Thyroid gland (tissue), 4 donors: ENCODE measurements at regions not wholly inside any gene's neighbourhood (a gene's known extent, or its start where the extent isn't known, plus 50 kb on each side); places are given as distances from the start of the nearest gene placed in this dataset. TPM values are rescaled to one million over a fixed set of nuclear protein-coding genes. Genes with fewer than 3 reads are reported as not detected.
"Not testable (repeated sequence)": the region's sequence is repeated elsewhere in the genome, so short reads cannot be mapped to it uniquely, and the experiment has no call there.

Experiments used
- DNase-seq, 2 donors: peaks; one replicate each; pipeline ENCODE4 v3.0.0-alpha.2; 2019
- H3K27ac ChIP-seq, 3 donors: fragments of 200-600 bp; sonication (generic); 1 replicate in 2 of 3; 2 replicates in 1 of 3; pipeline ENCODE4 v1.5.1; 2016 to 2019; ENCODE audit warnings: mild to moderate bottlenecking in 1 of 3, moderate library complexity in 1 of 3
- H3K27me3 ChIP-seq: fragments of 200-600 bp; sonication (generic); one replicate; pipeline ENCODE4 v1.5.1; 2019
- H3K36me3 ChIP-seq, 2 donors: fragments of 200-600 bp; sonication (generic); one replicate each; pipeline ENCODE4 v1.5.1; 2016 to 2019
- H3K4me1 ChIP-seq, 2 donors: fragments of 200-600 bp; sonication (generic); one replicate each; pipeline ENCODE4 v1.5.1; 2017 to 2019
- H3K4me3 ChIP-seq, 3 donors: fragments of 200-600 bp; sonication (generic); replicated peaks in 1 of 3; 1 replicate in 2 of 3; 2 replicates in 1 of 3; pipeline ENCODE4 v1.5.1; 2016; ENCODE audit warnings: mild to moderate bottlenecking in 1 of 3
- H3K9me3 ChIP-seq: fragments of 200-600 bp; sonication (generic); one replicate; pipeline ENCODE4 v1.5.1; 2017
- POLR2A ChIP-seq, 2 donors: fragments of 450-650 bp; IDR thresholded peaks; one replicate each; pipeline ENCODE4 v1.6.1; 2017; ENCODE audit warnings: antibody characterized with exemption in 2 of 2, mild to moderate bottlenecking in 2 of 2, moderate library complexity in 1 of 2
- WGBS, 2 donors: methylation state at CpG; one replicate each; pipeline ENCODE4 v1.1.5; 2017; 5-methylcytosine and 5-hydroxymethylcytosine counted together
- intact Hi-C: fragments of 100-400 bp; cut with DNase I; formaldehyde crosslinking; loops from one replicate; pipeline ENCODE4 v1.15.1; 2023
- small RNA-seq: library from RNA; depleted of rRNA; stranded (forward); fragments of <200 nt; gene quantifications from one replicate; pipeline ENCODE3, GENCODE V24; 2016
- TF ChIP-seq, protein P1 (sequence below), 6 experiments: fragments of 200-600 bp in 3 of 6; fragments of 450-650 bp in 3 of 6; sonication (generic) in 3 of 6; IDR thresholded peaks; one replicate each; pipeline ENCODE4 v1.5.1; 2016 to 2019; ENCODE audit warnings: antibody characterized with exemption in 6 of 6, mild to moderate bottlenecking in 2 of 6, inconsistent platforms in 1 of 6, moderate library complexity in 1 of 6

DNA sequence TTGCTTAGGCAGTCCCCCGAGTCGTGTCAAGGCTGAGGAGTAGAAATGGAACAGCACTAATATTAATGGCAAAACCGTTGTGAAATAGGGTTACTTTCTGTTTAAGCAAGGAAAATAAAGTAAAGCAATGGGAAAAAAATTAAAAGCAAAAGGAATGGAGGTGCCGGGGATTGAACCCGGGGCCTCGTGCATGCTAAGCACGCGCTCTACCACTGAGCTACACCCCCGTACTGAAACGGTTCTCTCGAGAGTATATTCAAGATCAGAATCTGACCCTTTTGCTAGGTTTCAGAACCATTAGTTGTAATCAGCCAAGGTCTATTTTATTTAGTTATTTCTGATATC is 85.5 kb downstream of the TRIM27 start:
- no peak for TF ChIP-seq POLR2A (IDR thresholded peaks at IDR 0.05)
- TF ChIP-seq, protein P1, sequence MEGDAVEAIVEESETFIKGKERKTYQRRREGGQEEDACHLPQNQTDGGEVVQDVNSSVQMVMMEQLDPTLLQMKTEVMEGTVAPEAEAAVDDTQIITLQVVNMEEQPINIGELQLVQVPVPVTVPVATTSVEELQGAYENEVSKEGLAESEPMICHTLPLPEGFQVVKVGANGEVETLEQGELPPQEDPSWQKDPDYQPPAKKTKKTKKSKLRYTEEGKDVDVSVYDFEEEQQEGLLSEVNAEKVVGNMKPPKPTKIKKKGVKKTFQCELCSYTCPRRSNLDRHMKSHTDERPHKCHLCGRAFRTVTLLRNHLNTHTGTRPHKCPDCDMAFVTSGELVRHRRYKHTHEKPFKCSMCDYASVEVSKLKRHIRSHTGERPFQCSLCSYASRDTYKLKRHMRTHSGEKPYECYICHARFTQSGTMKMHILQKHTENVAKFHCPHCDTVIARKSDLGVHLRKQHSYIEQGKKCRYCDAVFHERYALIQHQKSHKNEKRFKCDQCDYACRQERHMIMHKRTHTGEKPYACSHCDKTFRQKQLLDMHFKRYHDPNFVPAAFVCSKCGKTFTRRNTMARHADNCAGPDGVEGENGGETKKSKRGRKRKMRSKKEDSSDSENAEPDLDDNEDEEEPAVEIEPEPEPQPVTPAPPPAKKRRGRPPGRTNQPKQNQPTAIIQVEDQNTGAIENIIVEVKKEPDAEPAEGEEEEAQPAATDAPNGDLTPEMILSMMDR (IDR thresholded peaks at IDR 0.05) = no peak
- DNase-seq = peak; percentile 46
- peak overlapping the region; percentile 29 to 58 (median 50) for H3K4me3 ChIP-seq
- peaks cover 0 to 7% of the 10 kb centered on the region in 2 donors for H3K4me1 ChIP-seq
- no peaks in the 10 kb centered on the region for H3K36me3 ChIP-seq
- intact Hi-C loops = loop anchor here (2.0 kb wide), 1 partner anchor 179 kb away; no protein-coding TSS in a partner anchor
- H3K27ac ChIP-seq = peak overlapping the region; percentile 35 to 76 (median 69)
- H3K27me3 ChIP-seq = no peaks in the 10 kb centered on the region
- 1 to 3% methylated on average over 11 of the region's 11 CpGs for WGBS, 2 donors
- no peaks in the 10 kb centered on the region for H3K9me3 ChIP-seq

DNA sequence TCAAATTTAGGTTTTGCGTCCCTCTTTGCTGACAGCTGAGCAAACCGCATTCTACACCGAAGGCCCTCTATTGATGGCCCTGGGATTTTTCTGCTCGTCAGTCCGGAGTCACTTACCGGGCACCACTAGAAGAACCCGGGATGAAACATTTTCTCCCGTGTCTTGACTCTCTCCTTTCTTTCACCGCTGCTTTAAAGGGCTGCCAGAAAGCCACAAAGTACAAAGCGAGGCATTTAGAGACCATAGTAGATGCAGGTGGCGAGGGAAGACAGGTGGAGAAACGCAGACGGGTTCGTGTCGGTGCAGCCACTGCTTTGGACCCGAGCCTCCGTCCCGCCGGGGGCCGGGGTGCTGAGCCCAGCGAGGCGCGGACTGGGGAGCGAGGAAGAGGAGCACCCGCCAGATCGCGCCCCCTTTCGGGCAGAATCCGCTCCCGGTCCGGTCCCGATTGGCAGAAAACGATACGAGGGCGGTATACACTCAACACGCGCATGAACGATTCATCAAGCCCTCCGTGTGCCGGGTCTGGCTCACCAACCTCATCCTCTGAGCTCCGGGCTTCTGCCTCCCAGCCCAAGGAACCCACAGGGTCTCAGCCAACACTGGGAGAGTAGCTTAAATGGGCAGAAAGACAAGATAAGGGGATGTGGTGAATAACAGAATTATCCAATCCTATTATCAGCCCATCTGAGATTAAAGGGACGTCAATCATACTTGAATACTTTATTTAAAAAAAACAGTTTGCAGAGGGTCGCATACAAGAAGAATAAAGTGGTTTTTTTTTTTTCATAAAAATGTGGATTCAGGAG is 84.9 kb downstream of the TRIM27 start:
- Histone ChIP-seq H3K27me3 (no peaks in the 10 kb centered on the region), H3K36me3 (no peaks in the 10 kb centered on the region), H3K27ac (peak overlapping the region; percentile 35 to 76 (median 69)), H3K9me3 (no peaks in the 10 kb centered on the region), H3K4me1 (peaks cover 0 to 7% of the 10 kb centered on the region in 2 donors), H3K4me3 (peak overlapping the region; percentile 29 to 58 (median 50))
- 0% methylated on average over 32 to 43 of the region's 43 CpGs for WGBS, 2 donors
- no peak for TF ChIP-seq POLR2A (IDR thresholded peaks at IDR 0.05)
- TF ChIP-seq, protein P1 (IDR thresholded peaks at IDR 0.05) = peak; percentile 19 to 52 (median 45)
- intact Hi-C loops = loop anchor here (2.0 kb wide), 1 partner anchor 178 kb away; no protein-coding TSS in a partner anchor
- DNase-seq = peak; percentile 86 to 87

DNA sequence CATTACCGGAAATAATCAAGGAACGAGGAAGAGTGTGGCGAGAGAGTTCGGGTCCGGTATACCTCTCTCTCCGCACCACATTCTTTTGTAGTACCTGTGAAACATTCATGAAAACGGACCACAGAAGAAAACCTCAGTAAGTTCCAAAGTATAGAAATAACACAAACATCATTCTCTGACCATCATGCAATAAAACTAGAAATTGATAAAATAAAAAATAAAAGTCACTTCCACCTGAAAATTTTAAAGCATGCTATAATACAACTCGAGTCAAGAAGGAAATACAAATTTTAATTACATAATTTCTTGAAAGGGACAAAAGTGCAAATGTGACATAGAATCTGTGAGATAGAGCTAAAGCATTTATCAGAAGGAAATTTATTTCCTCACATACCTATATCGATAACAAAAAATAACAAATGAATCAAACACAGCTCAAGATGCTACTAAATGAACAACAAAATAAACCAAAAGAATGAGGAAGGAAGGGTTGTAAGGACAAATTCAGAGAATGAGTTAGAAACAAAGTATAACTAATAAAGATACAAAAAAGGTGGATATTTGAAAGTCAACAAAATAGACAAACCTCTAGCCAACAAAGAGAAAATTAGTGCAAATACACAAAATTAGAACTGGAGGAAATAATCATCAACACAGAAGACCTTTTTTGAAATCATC is 84.2 kb downstream of the TRIM27 start:
- WGBS, 2 donors = 13% methylated on average over 9 of the region's 9 CpGs
- Histone ChIP-seq H3K36me3 (no peaks in the 10 kb centered on the region), H3K27ac (peak overlapping the region in 1 of 3 donors; percentile 69)

DNA sequence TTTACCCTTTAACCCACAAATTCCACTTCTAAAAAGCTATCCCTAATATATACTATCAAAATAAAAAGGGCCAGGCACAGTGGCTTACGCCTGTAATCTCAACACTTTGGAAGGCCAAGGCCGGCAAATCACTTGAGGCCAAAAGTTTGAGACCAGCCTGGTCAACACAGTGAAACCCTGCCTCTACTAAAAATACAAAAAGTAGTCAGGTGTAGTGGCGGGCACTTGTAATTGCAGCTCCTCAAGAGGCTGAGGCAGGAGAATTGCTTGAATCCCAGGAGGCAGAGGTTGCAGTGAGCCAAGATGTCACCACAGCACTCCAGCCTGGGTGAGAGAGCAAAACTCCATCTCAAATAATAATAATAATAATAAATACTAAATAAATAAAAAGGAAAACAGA is 82.5 kb downstream of the TRIM27 start:
- Histone ChIP-seq H3K4me3 (no peak overlapping the region), H3K27me3 (no peaks in the 10 kb centered on the region), H3K9me3 (no peaks in the 10 kb centered on the region), H3K4me1 (peaks cover 0 to 7% of the 10 kb centered on the region in 2 donors), H3K27ac (no peak overlapping the region), H3K36me3 (no peaks in the 10 kb centered on the region)
- intact Hi-C loops = no loop called here
- no peak for TF ChIP-seq POLR2A (IDR thresholded peaks at IDR 0.05)
- TF ChIP-seq, protein P1 (IDR thresholded peaks at IDR 0.05) = no peak
- WGBS, 2 donors = 55 to 58% methylated on average over 3 of the region's 3 CpGs
- no peak for DNase-seq

More for the DNA sequence above, 84.2 kb downstream of the TRIM27 start:
- Histone ChIP-seq H3K4me3 (peak overlapping the region in 1 of 3 donors; percentile 58), H3K9me3 (no peaks in the 10 kb centered on the region), H3K4me1 (peaks cover 0 to 7% of the 10 kb centered on the region in 2 donors), H3K27me3 (no peaks in the 10 kb centered on the region)
- no peak for TF ChIP-seq POLR2A (IDR thresholded peaks at IDR 0.05)
- TF ChIP-seq, protein P1 (IDR thresholded peaks at IDR 0.05) = no peak
- no peak for DNase-seq
- intact Hi-C loops = loop anchor here (2.0 kb wide), 1 partner anchor 177 kb away; no protein-coding TSS in a partner anchor

DNA sequence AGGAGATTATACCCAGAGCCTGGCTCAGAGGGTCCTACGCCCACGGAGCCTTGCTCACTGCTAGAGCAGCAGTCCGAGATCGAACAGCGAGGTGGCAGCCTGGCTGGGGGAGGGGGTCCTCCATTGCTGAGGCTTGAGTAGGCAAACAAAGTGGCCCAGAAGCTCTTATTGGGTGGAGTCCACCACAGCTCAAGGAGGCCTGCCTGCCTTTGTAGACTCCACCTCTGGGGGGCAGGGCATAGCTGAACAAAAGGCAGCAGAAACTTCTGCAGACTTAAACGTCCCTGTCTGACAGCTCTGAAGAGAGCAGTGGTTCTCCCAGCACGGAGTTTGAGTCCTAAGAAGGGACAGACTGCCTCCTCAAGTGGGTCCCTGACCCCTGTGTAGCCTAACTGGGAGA is 75.0 kb downstream of the TRIM27 start:
- DNase-seq, intact Hi-C loops, H3K4me1 ChIP-seq, H3K27me3 ChIP-seq, H3K4me3 ChIP-seq, H3K9me3 ChIP-seq, H3K27ac ChIP-seq, H3K36me3 ChIP-seq: not testable (repeated sequence)
- WGBS, 2 donors = 60 to 71% methylated on average over 7 of the region's 7 CpGs

Small RNA genes in the stretch of these regions (small RNA-seq; reads per million reads assigned to genes)
- gene AL121932.1 = not detected
